Body of pancreas (tissue), 4 donors: ENCODE measurements at regions not wholly inside any gene's neighbourhood (a gene's known extent, or its start where the extent isn't known, plus 50 kb on each side); places are given as distances from the start of the nearest gene placed in this dataset.

Experiments
- CTCF ChIP-seq, 7 experiments: fragments of 450-650 bp in 4 of 7; fragments of 200-600 bp in 3 of 7; sonication (generic) in 3 of 7; IDR thresholded peaks; one replicate each; pipeline ENCODE4 v1.5.1; 2016 to 2019; ENCODE audit warnings: antibody characterized with exemption in 7 of 7
- POLR2A ChIP-seq, 3 donors: fragments of 450-650 bp; IDR thresholded peaks; one replicate each; pipeline ENCODE4 v1.6.1; 2016; ENCODE audit warnings: antibody characterized with exemption in 3 of 3, mild to moderate bottlenecking in 2 of 3

- no peak for TF ChIP-seq CTCF (IDR thresholded peaks at IDR 0.05)
- TF ChIP-seq POLR2A (IDR thresholded peaks at IDR 0.05) = no peak
Observed at GRCh38 chr4:14117575-14118238, 490.2 kb upstream of the BOD1L1 start.
